ENCODE measurements at regions not wholly inside any gene's neighbourhood (a gene's known extent, or its start where the extent isn't known, plus 50 kb on each side); places are given as distances from the start of the nearest gene placed in this dataset.

DNA sequence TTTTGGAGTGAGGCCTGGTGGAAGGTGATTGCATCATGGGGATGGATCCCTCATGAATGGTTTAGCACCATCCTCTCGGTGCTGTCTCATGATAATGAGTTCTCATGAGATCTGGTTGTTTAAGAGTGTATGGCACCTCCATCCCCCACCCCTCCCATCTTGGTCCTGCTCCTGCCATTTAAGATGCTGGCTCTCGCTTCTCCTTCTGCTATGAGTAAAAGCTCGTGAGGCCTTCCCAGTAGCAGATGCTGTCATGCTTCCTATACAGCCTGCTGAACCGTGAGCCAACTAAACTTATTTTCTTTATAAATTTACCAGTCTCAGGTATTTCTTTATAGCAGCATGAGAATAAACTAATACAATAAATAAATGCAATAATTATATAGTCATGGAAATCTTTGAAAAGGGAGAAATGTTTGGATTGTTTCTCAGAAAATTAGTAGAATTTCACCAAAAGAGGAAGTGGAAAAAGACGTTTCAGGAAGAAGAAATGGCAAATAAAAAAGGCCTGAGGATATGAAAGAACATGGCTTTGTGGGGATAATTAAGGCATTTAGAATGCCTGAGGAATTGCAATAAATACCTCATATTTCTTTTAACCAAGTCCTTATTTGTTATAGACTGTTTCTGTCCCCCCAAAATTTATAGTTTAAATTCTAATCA lies 451.2 kb upstream of the ADGRL4 start:
- H3K9me3 ChIP-seq = no peaks in the 10 kb centered on the region
- intact Hi-C loops (cut with DNase I) = no loop called here
- 79% methylated on average over 5 of the region's 5 CpGs for WGBS
- no peaks in the 10 kb centered on the region for H3K36me3 ChIP-seq
- TF ChIP-seq POLR2AphosphoS5 (IDR thresholded peaks at IDR 0.05) (no peak), POLR2A (IDR thresholded peaks at IDR 0.05) (no peak)
- TF ChIP-seq, protein P1, sequence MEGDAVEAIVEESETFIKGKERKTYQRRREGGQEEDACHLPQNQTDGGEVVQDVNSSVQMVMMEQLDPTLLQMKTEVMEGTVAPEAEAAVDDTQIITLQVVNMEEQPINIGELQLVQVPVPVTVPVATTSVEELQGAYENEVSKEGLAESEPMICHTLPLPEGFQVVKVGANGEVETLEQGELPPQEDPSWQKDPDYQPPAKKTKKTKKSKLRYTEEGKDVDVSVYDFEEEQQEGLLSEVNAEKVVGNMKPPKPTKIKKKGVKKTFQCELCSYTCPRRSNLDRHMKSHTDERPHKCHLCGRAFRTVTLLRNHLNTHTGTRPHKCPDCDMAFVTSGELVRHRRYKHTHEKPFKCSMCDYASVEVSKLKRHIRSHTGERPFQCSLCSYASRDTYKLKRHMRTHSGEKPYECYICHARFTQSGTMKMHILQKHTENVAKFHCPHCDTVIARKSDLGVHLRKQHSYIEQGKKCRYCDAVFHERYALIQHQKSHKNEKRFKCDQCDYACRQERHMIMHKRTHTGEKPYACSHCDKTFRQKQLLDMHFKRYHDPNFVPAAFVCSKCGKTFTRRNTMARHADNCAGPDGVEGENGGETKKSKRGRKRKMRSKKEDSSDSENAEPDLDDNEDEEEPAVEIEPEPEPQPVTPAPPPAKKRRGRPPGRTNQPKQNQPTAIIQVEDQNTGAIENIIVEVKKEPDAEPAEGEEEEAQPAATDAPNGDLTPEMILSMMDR (IDR thresholded peaks at IDR 0.05) = no peak
- H3K27me3 ChIP-seq (replicated peaks; ENCODE audit: insufficient read depth) = no peaks in the 10 kb centered on the region
- H3K4me3 ChIP-seq = no peak overlapping the region
- H3K4me1 ChIP-seq (replicated peaks) = no peaks in the 10 kb centered on the region
- no peak overlapping the region for H3K27ac ChIP-seq
- no peak for DNase-seq (ENCODE audit: low spot score)

DNA sequence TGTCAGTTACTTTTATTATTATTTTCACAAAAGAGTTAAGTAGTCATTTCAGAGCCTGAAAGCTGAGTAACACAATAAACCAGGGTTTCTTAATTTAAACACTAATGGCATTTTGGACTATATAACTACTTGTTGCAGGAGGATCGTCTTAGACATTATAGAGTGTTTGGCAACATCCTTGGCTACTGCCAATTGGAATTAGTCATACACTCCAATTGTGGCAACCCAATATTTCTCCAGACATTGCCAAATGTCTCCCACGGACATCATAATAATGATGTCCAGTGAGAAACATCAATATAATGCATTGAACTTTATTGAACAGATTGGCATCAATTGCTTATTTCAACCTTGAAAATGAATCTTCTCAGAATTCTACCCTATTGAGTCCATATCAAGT lies 441.9 kb upstream of the ADGRL4 start:
- Histone ChIP-seq H3K27me3 (replicated peaks; ENCODE audit: insufficient read depth) (no peaks in the 10 kb centered on the region), H3K4me1 (replicated peaks) (no peaks in the 10 kb centered on the region), H3K36me3 (no peaks in the 10 kb centered on the region), H3K27ac (no peak overlapping the region), H3K4me3 (no peak overlapping the region), H3K9me3 (no peaks in the 10 kb centered on the region)
- no peak for DNase-seq (ENCODE audit: low spot score)
- intact Hi-C loops (cut with DNase I) = no loop called here
- TF ChIP-seq POLR2A (IDR thresholded peaks at IDR 0.05) = no peak
- TF ChIP-seq, protein P1 (IDR thresholded peaks at IDR 0.05) = no peak
- no peak for TF ChIP-seq POLR2AphosphoS5 (IDR thresholded peaks at IDR 0.05)
- WGBS = 84% methylated on average over 2 of the region's 2 CpGs

- Histone ChIP-seq H3K4me3 (no peak overlapping the region), H3K9me3 (no peaks in the 10 kb centered on the region), H3K27me3 (replicated peaks; ENCODE audit: insufficient read depth) (no peaks in the 10 kb centered on the region), H3K4me1 (replicated peaks) (no peaks in the 10 kb centered on the region), H3K27ac (no peak overlapping the region), H3K36me3 (no peaks in the 10 kb centered on the region)
- 76% methylated on average over 2 of the region's 2 CpGs for WGBS
- TF ChIP-seq POLR2AphosphoS5 (IDR thresholded peaks at IDR 0.05) (no peak), POLR2A (IDR thresholded peaks at IDR 0.05) (no peak)
- TF ChIP-seq, protein P1 (IDR thresholded peaks at IDR 0.05) = no peak
- intact Hi-C loops (cut with DNase I) = no loop called here
- no peak for DNase-seq (ENCODE audit: low spot score)
Observed at GRCh38 chr1:79441238-79441637, 434.7 kb upstream of the ADGRL4 start.

- Histone ChIP-seq H3K27me3 (replicated peaks; ENCODE audit: insufficient read depth) (no peaks in the 10 kb centered on the region), H3K36me3 (no peaks in the 10 kb centered on the region), H3K4me1 (replicated peaks) (no peaks in the 10 kb centered on the region), H3K4me3 (no peak overlapping the region), H3K9me3 (no peaks in the 10 kb centered on the region), H3K27ac (no peak overlapping the region)
- intact Hi-C loops (cut with DNase I) = no loop called here
- no peak for TF ChIP-seq POLR2AphosphoS5 (IDR thresholded peaks at IDR 0.05)
- TF ChIP-seq, protein P1 (IDR thresholded peaks at IDR 0.05) = no peak
- no peak for TF ChIP-seq POLR2A (IDR thresholded peaks at IDR 0.05)
- 90% methylated on average over 2 of the region's 2 CpGs for WGBS
- DNase-seq (ENCODE audit: low spot score) = no peak
Observed at GRCh38 chr1:79437540-79437939, 431.0 kb upstream of the ADGRL4 start.

DNA sequence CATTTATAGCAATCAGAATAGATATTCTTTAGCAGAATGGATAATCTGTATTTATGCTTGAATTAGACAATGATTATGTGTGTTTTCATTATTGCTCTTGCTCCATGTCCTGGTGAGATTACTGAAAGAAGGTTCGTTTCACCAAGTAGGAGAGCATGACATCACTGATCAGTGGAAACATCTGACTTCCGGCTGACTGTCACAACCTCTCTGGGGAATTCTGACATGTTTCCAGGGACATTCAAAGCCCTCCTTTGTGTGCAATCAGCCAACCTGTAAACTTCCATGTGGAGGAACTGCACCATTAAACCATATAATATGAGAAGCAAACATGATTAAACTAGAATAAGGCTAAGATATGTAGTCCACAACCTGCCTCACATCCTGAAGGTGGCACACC lies 424.8 kb upstream of the ADGRL4 start:
- intact Hi-C loops (cut with DNase I) = no loop called here
- Histone ChIP-seq H3K27me3 (replicated peaks; ENCODE audit: insufficient read depth) (no peaks in the 10 kb centered on the region), H3K36me3 (no peaks in the 10 kb centered on the region), H3K4me3 (no peak overlapping the region), H3K27ac (no peak overlapping the region), H3K4me1 (replicated peaks) (no peaks in the 10 kb centered on the region), H3K9me3 (no peaks in the 10 kb centered on the region)
- no peak for TF ChIP-seq POLR2A (IDR thresholded peaks at IDR 0.05)
- TF ChIP-seq, protein P1 (IDR thresholded peaks at IDR 0.05) = no peak
- no peak for TF ChIP-seq POLR2AphosphoS5 (IDR thresholded peaks at IDR 0.05)
- DNase-seq (ENCODE audit: low spot score) = no peak
- WGBS = 49% methylated on average over 2 of the region's 2 CpGs

All from prostate gland (tissue), 2 donors.